HepG2 (cell line): ENCODE measurements at regions not wholly inside any gene's neighbourhood (a gene's known extent, or its start where the extent isn't known, plus 50 kb on each side); places are given as distances from the start of the nearest gene placed in this dataset.

Source experiments
- ATAC-seq: fragments of 200-7000 bp; cut with Tn5 transposase; 3 replicates; pipeline ENCODE4 v1.9.1; 2020; ENCODE audit warnings: mild to moderate bottlenecking, moderate library complexity
- BruUV-seq: library from RNA; stranded (reverse); fragments of 400-500 nt; replicated peaks from 2 replicates; lab custom pipeline; 2021; lab: Mats Ljungman, UMichigan
- CTCF ChIA-PET: fragments of 300-600 bp; formaldehyde crosslinking; extraction: SDS; loops from one replicate; lab custom pipeline; 2021; ENCODE audit warnings: low total read pairs, inconsistent platforms, low intra/inter-chr PET ratio; lab: Yijun Ruan, JAX
- POLR2A ChIA-PET: fragments of 350-600 bp; sonication (Branson Sonifier 250); formaldehyde crosslinking; loops from one replicate; lab custom pipeline; 2020; ENCODE audit warnings: antibody characterized with exemption, inconsistent platforms; lab: Yijun Ruan, JAX
- DNase-seq: peaks from one replicate; pipeline ENCODE4 v3.0.0-alpha.2; 2015; ENCODE audit warnings: low spot score
- FAIRE-seq: peaks from 3 replicates; lab custom pipeline; 2011; peaks lifted over from hg19 to GRCh38; lab: Jason Lieb, UNC
- H2AFZ ChIP-seq: one replicate; pipeline ENCODE4 v1.6.1; 2011; ENCODE audit warnings: low read length, inconsistent platforms
- H3K27ac ChIP-seq: fragments of 300-600 bp; 3 replicates; pipeline ENCODE4 v1.8.0; 2011; ENCODE audit warnings: mixed run types, mild to moderate bottlenecking, mixed read lengths, low read length, inconsistent platforms; ENCODE audit not compliant: insufficient read depth; ENCODE audit errors: extremely low read length
- H3K27me3 ChIP-seq, 2 experiments: fragments of 200-600 bp in 1 of 2; 2 replicates in 1 of 2; 3 replicates in 1 of 2; pipeline versions ENCODE4 v1.6.0 to v1.8.0; 2011; ENCODE audit warnings: low read length in 2 of 2, mild to moderate bottlenecking in 2 of 2, moderate library complexity in 2 of 2, inconsistent platforms in 1 of 2; ENCODE audit not compliant: insufficient read depth in 2 of 2, control insufficient read depth in 1 of 2
- H3K36me3 ChIP-seq, 2 experiments: fragments of 200-600 bp in 1 of 2; replicated peaks in 1 of 2; 2 replicates in 1 of 2; 3 replicates in 1 of 2; pipeline versions ENCODE4 v1.5.1 to v1.8.0; 2011; ENCODE audit warnings: low read length in 2 of 2, inconsistent platforms in 1 of 2; ENCODE audit not compliant: insufficient read depth in 2 of 2, control insufficient read depth in 1 of 2
- H3K4me1 ChIP-seq: 2 replicates; pipeline ENCODE4 v1.5.1; 2012; ENCODE audit warnings: low read length, inconsistent platforms; ENCODE audit not compliant: insufficient read depth
- H3K4me2 ChIP-seq: 2 replicates; pipeline ENCODE4 v1.6.0; 2011; ENCODE audit warnings: low read depth, low read length, inconsistent platforms
- H3K4me3 ChIP-seq, 3 experiments: fragments of 200-600 bp in 1 of 3; sonication (generic), shearing (Covaris generic) in 1 of 3; replicated peaks in 1 of 3; 2 replicates each; pipeline ENCODE4 v1.5.1; 2011 to 2016; ENCODE audit warnings: low read length in 3 of 3, inconsistent platforms in 2 of 3, low read depth in 2 of 3, mild to moderate bottlenecking in 2 of 3, control low read depth in 1 of 3, mixed read lengths in 1 of 3; ENCODE audit not compliant: insufficient read depth in 1 of 3
- H3K79me2 ChIP-seq: one replicate; pipeline ENCODE4 v1.6.1; 2011; ENCODE audit warnings: low read length, inconsistent platforms; ENCODE audit not compliant: insufficient read depth
- H3K9ac ChIP-seq: 2 replicates; pipeline ENCODE4 v1.6.0; 2011; ENCODE audit warnings: mild to moderate bottlenecking, low read depth, low read length, inconsistent platforms; ENCODE audit not compliant: insufficient read depth
- H3K9me3 ChIP-seq: 2 replicates; pipeline ENCODE4 v1.5.1; 2012; ENCODE audit warnings: mild to moderate bottlenecking, low read length
- H4K20me1 ChIP-seq: 2 replicates; pipeline ENCODE4 v1.6.0; 2011; ENCODE audit warnings: inconsistent platforms, mild to moderate bottlenecking, low read length, moderate library complexity; ENCODE audit not compliant: insufficient read depth
- ARNT2 ChIP-seq: sonication (generic); formaldehyde crosslinking; IDR thresholded peaks from 2 replicates; pipeline ENCODE4 v1.8.0; 2022; ENCODE audit warnings: mild to moderate bottlenecking, low read depth, missing genetic modification reagents, moderate library complexity
- ATAD3A ChIP-seq: sonication (generic); formaldehyde crosslinking; IDR thresholded peaks from 2 replicates; pipeline ENCODE4 v1.4.0; 2020; ENCODE audit warnings: missing genetic modification reagents
- DNMT1 ChIP-seq: sonication (generic); formaldehyde crosslinking; IDR thresholded peaks from 2 replicates; pipeline ENCODE4 v1.5.1; 2020; ENCODE audit warnings: mild to moderate bottlenecking, missing genetic modification reagents
- GATAD1 ChIP-seq: IDR thresholded peaks from 2 replicates; pipeline ENCODE4 v1.6.1; 2016; ENCODE audit warnings: missing genetic modification reagents, missing compliant biosample characterization
- HES4 ChIP-seq: sonication (generic); formaldehyde crosslinking; IDR thresholded peaks from 2 replicates; pipeline ENCODE4 v1.9.0; 2021; ENCODE audit warnings: mild to moderate bottlenecking, missing genetic modification reagents, borderline replicate concordance
- MXD4 ChIP-seq: IDR thresholded peaks from 2 replicates; pipeline ENCODE4 v1.6.1; 2016; ENCODE audit warnings: mild to moderate bottlenecking, missing biosample characterization, missing genetic modification reagents
- PHF5A ChIP-seq: IDR thresholded peaks from one replicate; pipeline ENCODE4 v1.6.1; 2018; ENCODE audit warnings: low read depth, missing genetic modification reagents; ENCODE audit not compliant: unreplicated experiment
- SNRNP70 ChIP-seq: fragments of 200-400 bp; formaldehyde crosslinking; IDR thresholded peaks from 2 replicates; pipeline ENCODE4 v1.6.1; 2017; ENCODE audit warnings: mild to moderate bottlenecking, low read depth, low read length, moderate library complexity
- ZFP82 ChIP-seq: sonication (generic); formaldehyde crosslinking; IDR thresholded peaks from 2 replicates; pipeline ENCODE4 v1.5.1; 2020; ENCODE audit warnings: mild to moderate bottlenecking, missing genetic modification reagents, borderline replicate concordance
- ZNF24 ChIP-seq: fragments of 450-650 bp; IDR thresholded peaks from 2 replicates; pipeline ENCODE4 v1.6.1; 2017; ENCODE audit warnings: antibody characterized with exemption, mild to moderate bottlenecking
- ZNF510 ChIP-seq: sonication (generic); formaldehyde crosslinking; IDR thresholded peaks from 2 replicates; pipeline ENCODE4 v1.4.0; 2020; ENCODE audit warnings: low read depth, mild to moderate bottlenecking, missing genetic modification reagents
- ZSCAN9 ChIP-seq: IDR thresholded peaks from 2 replicates; pipeline ENCODE4 v1.6.1; 2016; ENCODE audit warnings: borderline replicate concordance
- WGBS: methylation state at CpG from one replicate; pipeline ENCODE4 v1.1.6; 2017; ENCODE audit warnings: low lambda C conversion rate; 5-methylcytosine and 5-hydroxymethylcytosine counted together
- in situ Hi-C: cut with HindIII; loops from 2 replicates; pipeline ENCODE4 v1.10.0; 2017; ENCODE audit warnings: low pct_unique_long_range_greater_than_20kb; ENCODE audit not compliant: extremely low pct_ligation_motif_present
- intact Hi-C: fragments of 100-400 bp; cut with micrococcal nuclease; formaldehyde crosslinking; loops from one replicate; pipeline ENCODE4 v1.10.0; 2022; ENCODE audit not compliant: unreplicated experiment
- TF ChIP-seq, protein P1 (sequence below): sonication (generic); formaldehyde crosslinking; IDR thresholded peaks from 2 replicates; pipeline ENCODE4 v1.8.0; 2022; ENCODE audit warnings: mild to moderate bottlenecking, missing genetic modification reagents; ENCODE audit not compliant: insufficient replicate concordance
- TF ChIP-seq, protein P2 (sequence below): fragments of 450-650 bp; IDR thresholded peaks from 2 replicates; pipeline ENCODE4 v1.6.1; 2017; ENCODE audit warnings: mild to moderate bottlenecking
- TF ChIP-seq, protein P3 (sequence below): sonication (generic); formaldehyde crosslinking; IDR thresholded peaks from 2 replicates; pipeline ENCODE4 v1.5.1; 2020; ENCODE audit warnings: missing genetic modification reagents, mild to moderate bottlenecking, borderline replicate concordance
- TF ChIP-seq, protein P4 (sequence below): sonication (generic); formaldehyde crosslinking; conservative IDR thresholded peaks from 2 replicates; pipeline ENCODE4 v1.4.0; 2020; ENCODE audit warnings: missing genetic modification reagents

DNA sequence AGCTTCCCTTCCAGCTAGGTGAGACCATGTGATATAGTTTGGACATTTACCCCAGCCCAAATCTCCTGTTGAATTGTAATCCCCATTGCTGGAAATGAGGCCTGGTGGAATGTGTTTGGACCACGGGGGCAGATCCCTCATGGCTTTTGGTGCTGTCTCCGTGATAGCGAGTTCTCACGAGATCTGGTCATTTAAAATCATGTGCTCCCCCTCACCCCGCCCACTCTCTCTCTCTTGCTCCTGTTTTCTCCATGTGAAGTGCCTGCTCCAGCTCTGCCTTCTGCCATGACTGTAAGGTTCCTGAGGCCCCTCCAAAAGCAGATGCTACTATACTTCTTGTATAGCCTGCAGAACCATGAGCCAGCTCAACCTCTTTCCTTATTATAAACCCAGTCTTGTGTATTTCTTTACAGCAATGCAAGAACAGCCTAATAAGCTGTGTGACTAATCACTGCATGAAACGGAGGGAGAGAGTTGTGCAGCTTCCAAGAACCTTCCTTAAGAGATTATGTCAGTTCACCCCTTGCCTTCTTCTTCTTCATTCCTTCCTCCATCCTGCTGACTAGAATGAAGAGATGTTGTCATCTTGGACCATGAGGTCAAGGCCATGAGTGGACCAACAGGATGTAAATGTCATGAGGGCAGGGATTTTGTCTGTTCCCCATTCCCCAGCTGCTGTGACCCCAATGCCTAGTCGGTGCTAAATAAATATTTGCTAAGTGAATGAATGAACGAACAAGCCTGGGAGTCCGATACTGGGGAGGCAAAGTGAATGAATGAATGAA lies 91.0 kb downstream of the CPN2 start:
- ChIA-PET CTCF (no interaction called here), POLR2A (no interaction called here)
- H3K4me1 ChIP-seq = peaks cover 40% of the 10 kb centered on the region
- H3K9me3 ChIP-seq = no peaks in the 10 kb centered on the region
- DNase-seq (no peak), FAIRE-seq (no peak), ATAC-seq (no peak)
- H3K36me3 ChIP-seq = no peaks in the 10 kb centered on the region
- H4K20me1 ChIP-seq = no peaks in the 10 kb centered on the region
- no peak overlapping the region for H3K4me3 ChIP-seq
- H3K27me3 ChIP-seq = peaks cover 0 to 1% of the 10 kb centered on the region in 2 experiments; a peak in 2 of 5 replicates
- H3K4me2 ChIP-seq = no peak overlapping the region
- in situ Hi-C loops (no loop called here), intact Hi-C loops (no loop called here)
- BruUV-seq = no TSS peak
- H3K79me2 ChIP-seq = no peaks in the 10 kb centered on the region
- no peak overlapping the region for H2AFZ ChIP-seq
- 28% methylated on average over 9 of the region's 9 CpGs for WGBS
- H3K27ac ChIP-seq = no peak overlapping the region
- H3K9ac ChIP-seq = no peak overlapping the region
- TF ChIP-seq ZFP82 (CRISPR knock-in tag) = no peak
- TF ChIP-seq ZSCAN9 (CRISPR knock-in tag) = no peak
- no peak for TF ChIP-seq ARNT2
- TF ChIP-seq SNRNP70 = no peak
- no peak for TF ChIP-seq HES4
- no peak for TF ChIP-seq PHF5A (CRISPR knock-in tag)
- no peak for TF ChIP-seq GATAD1
- TF ChIP-seq, protein P1, sequence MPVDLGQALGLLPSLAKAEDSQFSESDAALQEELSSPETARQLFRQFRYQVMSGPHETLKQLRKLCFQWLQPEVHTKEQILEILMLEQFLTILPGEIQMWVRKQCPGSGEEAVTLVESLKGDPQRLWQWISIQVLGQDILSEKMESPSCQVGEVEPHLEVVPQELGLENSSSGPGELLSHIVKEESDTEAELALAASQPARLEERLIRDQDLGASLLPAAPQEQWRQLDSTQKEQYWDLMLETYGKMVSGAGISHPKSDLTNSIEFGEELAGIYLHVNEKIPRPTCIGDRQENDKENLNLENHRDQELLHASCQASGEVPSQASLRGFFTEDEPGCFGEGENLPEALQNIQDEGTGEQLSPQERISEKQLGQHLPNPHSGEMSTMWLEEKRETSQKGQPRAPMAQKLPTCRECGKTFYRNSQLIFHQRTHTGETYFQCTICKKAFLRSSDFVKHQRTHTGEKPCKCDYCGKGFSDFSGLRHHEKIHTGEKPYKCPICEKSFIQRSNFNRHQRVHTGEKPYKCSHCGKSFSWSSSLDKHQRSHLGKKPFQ (CRISPR knock-in tag) = no peak
- no peak for TF ChIP-seq ZNF510 (CRISPR knock-in tag)
- TF ChIP-seq ZNF24 = 0 out of 2 replicates have a peak, but pooled peaks have one; percentile 23
- no peak for TF ChIP-seq ATAD3A (CRISPR knock-in tag)
- TF ChIP-seq MXD4 (CRISPR knock-in tag) = no peak
- TF ChIP-seq DNMT1 (CRISPR knock-in tag) = no peak
- TF ChIP-seq, protein P2, sequence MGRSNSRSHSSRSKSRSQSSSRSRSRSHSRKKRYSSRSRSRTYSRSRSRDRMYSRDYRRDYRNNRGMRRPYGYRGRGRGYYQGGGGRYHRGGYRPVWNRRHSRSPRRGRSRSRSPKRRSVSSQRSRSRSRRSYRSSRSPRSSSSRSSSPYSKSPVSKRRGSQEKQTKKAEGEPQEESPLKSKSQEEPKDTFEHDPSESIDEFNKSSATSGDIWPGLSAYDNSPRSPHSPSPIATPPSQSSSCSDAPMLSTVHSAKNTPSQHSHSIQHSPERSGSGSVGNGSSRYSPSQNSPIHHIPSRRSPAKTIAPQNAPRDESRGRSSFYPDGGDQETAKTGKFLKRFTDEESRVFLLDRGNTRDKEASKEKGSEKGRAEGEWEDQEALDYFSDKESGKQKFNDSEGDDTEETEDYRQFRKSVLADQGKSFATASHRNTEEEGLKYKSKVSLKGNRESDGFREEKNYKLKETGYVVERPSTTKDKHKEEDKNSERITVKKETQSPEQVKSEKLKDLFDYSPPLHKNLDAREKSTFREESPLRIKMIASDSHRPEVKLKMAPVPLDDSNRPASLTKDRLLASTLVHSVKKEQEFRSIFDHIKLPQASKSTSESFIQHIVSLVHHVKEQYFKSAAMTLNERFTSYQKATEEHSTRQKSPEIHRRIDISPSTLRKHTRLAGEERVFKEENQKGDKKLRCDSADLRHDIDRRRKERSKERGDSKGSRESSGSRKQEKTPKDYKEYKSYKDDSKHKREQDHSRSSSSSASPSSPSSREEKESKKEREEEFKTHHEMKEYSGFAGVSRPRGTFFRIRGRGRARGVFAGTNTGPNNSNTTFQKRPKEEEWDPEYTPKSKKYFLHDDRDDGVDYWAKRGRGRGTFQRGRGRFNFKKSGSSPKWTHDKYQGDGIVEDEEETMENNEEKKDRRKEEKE = no peak
- TF ChIP-seq, protein P3, sequence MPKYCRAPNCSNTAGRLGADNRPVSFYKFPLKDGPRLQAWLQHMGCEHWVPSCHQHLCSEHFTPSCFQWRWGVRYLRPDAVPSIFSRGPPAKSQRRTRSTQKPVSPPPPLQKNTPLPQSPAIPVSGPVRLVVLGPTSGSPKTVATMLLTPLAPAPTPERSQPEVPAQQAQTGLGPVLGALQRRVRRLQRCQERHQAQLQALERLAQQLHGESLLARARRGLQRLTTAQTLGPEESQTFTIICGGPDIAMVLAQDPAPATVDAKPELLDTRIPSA (CRISPR knock-in tag) = no peak
- TF ChIP-seq, protein P4, sequence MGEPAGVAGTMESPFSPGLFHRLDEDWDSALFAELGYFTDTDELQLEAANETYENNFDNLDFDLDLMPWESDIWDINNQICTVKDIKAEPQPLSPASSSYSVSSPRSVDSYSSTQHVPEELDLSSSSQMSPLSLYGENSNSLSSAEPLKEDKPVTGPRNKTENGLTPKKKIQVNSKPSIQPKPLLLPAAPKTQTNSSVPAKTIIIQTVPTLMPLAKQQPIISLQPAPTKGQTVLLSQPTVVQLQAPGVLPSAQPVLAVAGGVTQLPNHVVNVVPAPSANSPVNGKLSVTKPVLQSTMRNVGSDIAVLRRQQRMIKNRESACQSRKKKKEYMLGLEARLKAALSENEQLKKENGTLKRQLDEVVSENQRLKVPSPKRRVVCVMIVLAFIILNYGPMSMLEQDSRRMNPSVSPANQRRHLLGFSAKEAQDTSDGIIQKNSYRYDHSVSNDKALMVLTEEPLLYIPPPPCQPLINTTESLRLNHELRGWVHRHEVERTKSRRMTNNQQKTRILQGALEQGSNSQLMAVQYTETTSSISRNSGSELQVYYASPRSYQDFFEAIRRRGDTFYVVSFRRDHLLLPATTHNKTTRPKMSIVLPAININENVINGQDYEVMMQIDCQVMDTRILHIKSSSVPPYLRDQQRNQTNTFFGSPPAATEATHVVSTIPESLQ (CRISPR knock-in tag) = no peak
